ENCODE measurements at regions not wholly inside any gene's neighbourhood (a gene's known extent, or its start where the extent isn't known, plus 50 kb on each side); places are given as distances from the start of the nearest gene placed in this dataset.

DNA sequence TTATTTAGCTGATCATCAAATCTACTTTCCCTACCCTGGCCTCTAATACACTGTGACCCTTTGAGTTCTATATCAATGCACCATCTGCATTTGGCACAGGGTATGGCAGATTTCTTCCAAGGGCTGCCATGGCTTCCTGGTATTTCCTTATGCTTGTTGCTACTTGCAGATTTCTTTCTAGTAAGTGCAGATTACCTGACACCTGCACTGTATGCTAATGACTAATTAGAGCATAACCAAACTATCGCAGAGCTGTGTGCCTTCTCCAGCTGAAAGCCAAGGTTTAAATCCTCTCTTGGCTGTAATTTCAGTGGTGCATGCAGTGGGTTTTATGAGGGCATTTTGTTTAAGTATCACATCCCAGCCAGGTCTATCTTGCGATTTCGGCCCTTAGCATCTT is 293.7 kb downstream of the KIF4B start:
- peaks cover 2% of the 10 kb centered on the region for H3K9me3 Mint-ChIP-seq (ENCODE audit: unreplicated experiment)
- H3K9me3 ChIP-seq (ENCODE audit: insufficient read depth, low read depth, low read length): no peaks in the 10 kb centered on the region
- no peak overlapping the region for H3K27ac ChIP-seq (ENCODE audit: low read depth, low read length)
- TF ChIP-seq, protein P1, sequence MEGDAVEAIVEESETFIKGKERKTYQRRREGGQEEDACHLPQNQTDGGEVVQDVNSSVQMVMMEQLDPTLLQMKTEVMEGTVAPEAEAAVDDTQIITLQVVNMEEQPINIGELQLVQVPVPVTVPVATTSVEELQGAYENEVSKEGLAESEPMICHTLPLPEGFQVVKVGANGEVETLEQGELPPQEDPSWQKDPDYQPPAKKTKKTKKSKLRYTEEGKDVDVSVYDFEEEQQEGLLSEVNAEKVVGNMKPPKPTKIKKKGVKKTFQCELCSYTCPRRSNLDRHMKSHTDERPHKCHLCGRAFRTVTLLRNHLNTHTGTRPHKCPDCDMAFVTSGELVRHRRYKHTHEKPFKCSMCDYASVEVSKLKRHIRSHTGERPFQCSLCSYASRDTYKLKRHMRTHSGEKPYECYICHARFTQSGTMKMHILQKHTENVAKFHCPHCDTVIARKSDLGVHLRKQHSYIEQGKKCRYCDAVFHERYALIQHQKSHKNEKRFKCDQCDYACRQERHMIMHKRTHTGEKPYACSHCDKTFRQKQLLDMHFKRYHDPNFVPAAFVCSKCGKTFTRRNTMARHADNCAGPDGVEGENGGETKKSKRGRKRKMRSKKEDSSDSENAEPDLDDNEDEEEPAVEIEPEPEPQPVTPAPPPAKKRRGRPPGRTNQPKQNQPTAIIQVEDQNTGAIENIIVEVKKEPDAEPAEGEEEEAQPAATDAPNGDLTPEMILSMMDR (IDR thresholded peaks at IDR 0.05; ENCODE audit: insufficient read depth, low read depth, low read length): no peak
- no peak for TF ChIP-seq EZH2 (IDR thresholded peaks at IDR 0.05; ENCODE audit: insufficient read depth, low read length)
- no peaks in the 10 kb centered on the region for H3K4me1 Mint-ChIP-seq (ENCODE audit: low read depth, unreplicated experiment)
- no peak for FAIRE-seq
- DNase-seq (ENCODE audit: low read depth): no peak
- H3K27ac Mint-ChIP-seq (ENCODE audit: unreplicated experiment): no peak overlapping the region
- no peaks in the 10 kb centered on the region for H3K27me3 ChIP-seq (ENCODE audit: insufficient read depth, low read length)
- H3K27me3 Mint-ChIP-seq (ENCODE audit: low read depth, unreplicated experiment): no peaks in the 10 kb centered on the region
- H3K9ac ChIP-seq (ENCODE audit: low read length): no peak overlapping the region
- no peaks in the 10 kb centered on the region for H3K79me2 ChIP-seq (ENCODE audit: insufficient read depth, low read length)
- no peaks in the 10 kb centered on the region for H3K36me3 Mint-ChIP-seq (ENCODE audit: low read depth, unreplicated experiment)
- H4K20me1 ChIP-seq (ENCODE audit: insufficient read depth, low read length): no peaks in the 10 kb centered on the region
- H3K36me3 ChIP-seq (ENCODE audit: insufficient read depth, low read length): no peaks in the 10 kb centered on the region
- H3K4me2 ChIP-seq (ENCODE audit: low read length): no peak overlapping the region
- no peak overlapping the region for H3K4me3 ChIP-seq (ENCODE audit: insufficient read depth, low read depth, low read length)
- H3K4me1 ChIP-seq (ENCODE audit: insufficient read depth, low read length): no peaks in the 10 kb centered on the region
- no peak overlapping the region for H3K4me3 Mint-ChIP-seq (ENCODE audit: unreplicated experiment)
- H2AFZ ChIP-seq (ENCODE audit: low read depth, low read length): no peak overlapping the region

DNA sequence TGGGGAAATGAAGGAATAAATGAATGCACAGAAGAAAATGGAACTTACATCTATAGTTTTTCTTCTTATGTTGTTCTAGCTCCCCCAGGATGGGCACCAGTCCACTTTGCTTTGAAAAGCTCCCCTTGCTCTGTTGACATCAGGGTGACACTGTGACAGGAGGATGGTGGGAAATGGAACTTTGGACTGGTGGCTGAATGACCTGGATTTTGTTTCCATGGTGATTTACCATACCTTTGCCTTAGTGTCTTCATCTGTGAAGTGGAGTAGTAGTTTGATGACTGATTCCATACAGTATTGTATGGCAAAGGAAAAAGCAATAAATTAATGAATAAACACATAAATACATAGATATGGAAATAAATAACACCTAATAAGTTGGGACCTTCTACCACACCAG is 294.7 kb downstream of the KIF4B start:
- Mint-ChIP-seq H3K27me3 (ENCODE audit: low read depth, unreplicated experiment) (no peaks in the 10 kb centered on the region), H3K9me3 (ENCODE audit: unreplicated experiment) (peaks cover 2% of the 10 kb centered on the region), H3K4me3 (ENCODE audit: unreplicated experiment) (no peak overlapping the region), H3K36me3 (ENCODE audit: low read depth, unreplicated experiment) (no peaks in the 10 kb centered on the region), H3K27ac (ENCODE audit: unreplicated experiment) (no peak overlapping the region), H3K4me1 (ENCODE audit: low read depth, unreplicated experiment) (no peaks in the 10 kb centered on the region)
- no peak overlapping the region for H3K9ac ChIP-seq (ENCODE audit: low read length)
- no peak overlapping the region for H3K27ac ChIP-seq (ENCODE audit: low read depth, low read length)
- no peak overlapping the region for H2AFZ ChIP-seq (ENCODE audit: low read depth, low read length)
- no peaks in the 10 kb centered on the region for H3K27me3 ChIP-seq (ENCODE audit: insufficient read depth, low read length)
- H3K36me3 ChIP-seq (ENCODE audit: insufficient read depth, low read length): no peaks in the 10 kb centered on the region
- H4K20me1 ChIP-seq (ENCODE audit: insufficient read depth, low read length): no peaks in the 10 kb centered on the region
- H3K4me2 ChIP-seq (ENCODE audit: low read length): no peak overlapping the region
- no peaks in the 10 kb centered on the region for H3K9me3 ChIP-seq (ENCODE audit: insufficient read depth, low read depth, low read length)
- no peak overlapping the region for H3K4me3 ChIP-seq (ENCODE audit: insufficient read depth, low read depth, low read length)
- H3K4me1 ChIP-seq (ENCODE audit: insufficient read depth, low read length): no peaks in the 10 kb centered on the region
- no peak for DNase-seq (ENCODE audit: low read depth)
- no peak for FAIRE-seq
- TF ChIP-seq, protein P1 (IDR thresholded peaks at IDR 0.05; ENCODE audit: insufficient read depth, low read depth, low read length): no peak
- no peak for TF ChIP-seq EZH2 (IDR thresholded peaks at IDR 0.05; ENCODE audit: insufficient read depth, low read length)
- H3K79me2 ChIP-seq (ENCODE audit: insufficient read depth, low read length): no peaks in the 10 kb centered on the region

DNA sequence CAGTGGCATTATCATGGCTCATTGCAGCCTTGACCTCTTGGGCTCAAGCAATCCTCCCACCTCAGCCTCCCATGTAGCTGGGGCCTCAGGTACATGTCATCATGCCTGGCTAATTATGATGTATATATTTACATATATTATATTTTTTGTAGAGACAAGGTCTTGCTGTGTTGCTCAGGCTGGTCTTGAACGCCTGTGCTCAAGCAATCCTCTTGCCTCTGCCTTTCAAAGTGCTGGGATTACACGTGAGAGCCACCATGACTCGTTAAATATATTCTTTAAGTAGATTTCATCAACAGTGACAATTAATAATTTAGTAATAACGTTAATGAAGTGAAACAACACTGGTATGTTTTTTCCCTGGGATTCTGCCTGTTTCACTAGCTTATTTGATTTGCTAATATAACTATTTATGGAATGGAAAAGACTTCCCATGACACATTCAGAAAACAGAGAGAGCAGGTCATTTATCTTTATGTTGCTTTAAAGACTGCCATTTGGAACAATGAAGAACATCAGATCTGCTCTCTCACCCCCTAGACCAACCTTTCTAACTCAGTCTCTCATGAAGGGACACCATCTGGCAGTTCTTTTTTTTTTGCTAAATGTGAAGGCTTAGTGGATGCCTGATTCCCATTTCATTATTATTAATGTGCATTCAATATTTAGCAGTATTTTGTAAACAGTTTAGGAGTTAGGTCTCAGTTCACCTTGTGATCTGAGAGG is 295.6 kb downstream of the KIF4B start:
- TF ChIP-seq, protein P1 (IDR thresholded peaks at IDR 0.05; ENCODE audit: insufficient read depth, low read depth, low read length): no peak
- no peak for TF ChIP-seq EZH2 (IDR thresholded peaks at IDR 0.05; ENCODE audit: insufficient read depth, low read length)
- H4K20me1 ChIP-seq (ENCODE audit: insufficient read depth, low read length): no peaks in the 10 kb centered on the region
- peaks cover 2% of the 10 kb centered on the region for H3K9me3 Mint-ChIP-seq (ENCODE audit: unreplicated experiment)
- H3K4me1 ChIP-seq (ENCODE audit: insufficient read depth, low read length): no peaks in the 10 kb centered on the region
- no peaks in the 10 kb centered on the region for H3K36me3 Mint-ChIP-seq (ENCODE audit: low read depth, unreplicated experiment)
- no peak overlapping the region for H3K27ac ChIP-seq (ENCODE audit: low read depth, low read length)
- FAIRE-seq (no peak), DNase-seq (ENCODE audit: low read depth) (no peak)
- no peak overlapping the region for H3K4me3 ChIP-seq (ENCODE audit: insufficient read depth, low read depth, low read length)
- H2AFZ ChIP-seq (ENCODE audit: low read depth, low read length): no peak overlapping the region
- no peaks in the 10 kb centered on the region for H3K36me3 ChIP-seq (ENCODE audit: insufficient read depth, low read length)
- no peak overlapping the region for H3K27ac Mint-ChIP-seq (ENCODE audit: unreplicated experiment)
- H3K4me1 Mint-ChIP-seq (ENCODE audit: low read depth, unreplicated experiment): no peaks in the 10 kb centered on the region
- no peaks in the 10 kb centered on the region for H3K9me3 ChIP-seq (ENCODE audit: insufficient read depth, low read depth, low read length)
- H3K4me3 Mint-ChIP-seq (ENCODE audit: unreplicated experiment): no peak overlapping the region
- H3K27me3 ChIP-seq (ENCODE audit: insufficient read depth, low read length): no peaks in the 10 kb centered on the region
- H3K4me2 ChIP-seq (ENCODE audit: low read length): no peak overlapping the region
- H3K27me3 Mint-ChIP-seq (ENCODE audit: low read depth, unreplicated experiment): no peaks in the 10 kb centered on the region
- H3K79me2 ChIP-seq (ENCODE audit: insufficient read depth, low read length): no peaks in the 10 kb centered on the region
- no peak overlapping the region for H3K9ac ChIP-seq (ENCODE audit: low read length)

Data from astrocyte (in vitro differentiated cells and primary cell).